A673 (cell line): ENCODE measurements at regions not wholly inside any gene's neighbourhood (a gene's known extent, or its start where the extent isn't known, plus 50 kb on each side); places are given as distances from the start of the nearest gene placed in this dataset.

Experiments used
- BruUV-seq: library from RNA; stranded (reverse); fragments of 400-500 nt; replicated peaks from 2 replicates; lab custom pipeline; 2021; lab: Mats Ljungman, UMichigan
- CTCF ChIA-PET: fragments of 300-600 bp; sonication (Branson Sonifier 250); formaldehyde crosslinking; loops from one replicate; lab custom pipeline; 2022; ENCODE audit warnings: antibody characterized with exemption; lab: Charles Lee
- POLR2A ChIA-PET: fragments of 300-600 bp; sonication (Branson Sonifier 250); formaldehyde crosslinking; loops from one replicate; lab custom pipeline; 2022; ENCODE audit warnings: antibody characterized with exemption; ENCODE audit not compliant: low non-redundant PET; lab: Charles Lee
- DNase-seq: peaks from one replicate; pipeline ENCODE4 v3.0.0-alpha.2; 2015; ENCODE audit warnings: low spot score
- H3K27ac ChIP-seq: fragments of 200-600 bp; sonication (generic); 2 replicates; pipeline ENCODE4 v1.5.1; 2016; ENCODE audit warnings: mixed run types, low read depth, mild to moderate bottlenecking, mixed read lengths, antibody characterized with exemption, low read length; ENCODE audit not compliant: poor library complexity, severe bottlenecking
- H3K27me3 ChIP-seq: fragments of 200-600 bp; sonication (generic); replicated peaks from 2 replicates; pipeline ENCODE4 v1.6.1; 2017; ENCODE audit warnings: mixed run types, low read depth, mild to moderate bottlenecking, mixed read lengths, antibody characterized with exemption, low read length; ENCODE audit not compliant: insufficient read depth, poor library complexity
- H3K36me3 ChIP-seq: fragments of 200-600 bp; sonication (generic); 2 replicates; pipeline ENCODE4 v1.6.1; 2016; ENCODE audit warnings: mixed run types, mild to moderate bottlenecking, mixed read lengths, antibody characterized with exemption, low read length; ENCODE audit not compliant: insufficient read depth, poor library complexity, severe bottlenecking
- H3K4me1 ChIP-seq: fragments of 200-600 bp; sonication (generic); 2 replicates; pipeline ENCODE4 v1.6.1; 2017; ENCODE audit warnings: mixed run types, mild to moderate bottlenecking, mixed read lengths, antibody characterized with exemption, low read length; ENCODE audit not compliant: insufficient read depth, poor library complexity, severe bottlenecking
- H3K4me3 ChIP-seq: fragments of 200-600 bp; sonication (generic); 2 replicates; pipeline ENCODE4 v1.5.1; 2016; ENCODE audit warnings: low read depth, mixed run types, mild to moderate bottlenecking, mixed read lengths, low read length; ENCODE audit not compliant: poor library complexity, severe bottlenecking
- H3K9me3 ChIP-seq: fragments of 200-600 bp; sonication (generic); 2 replicates; pipeline ENCODE4 v1.6.1; 2016; ENCODE audit warnings: mixed run types, low read depth, mild to moderate bottlenecking, mixed read lengths, antibody characterized with exemption, low read length; ENCODE audit not compliant: poor library complexity, severe bottlenecking
- CTCF ChIP-seq: fragments of 300-800, 200-600 bp; sonication (generic); conservative IDR thresholded peaks from 2 replicates; pipeline ENCODE4 v1.5.1; 2017; ENCODE audit warnings: low read depth, mild to moderate bottlenecking, antibody characterized with exemption, low read length, moderate library complexity, mixed read lengths
- EZH2 ChIP-seq: fragments of 200-600 bp; sonication (generic); IDR thresholded peaks from 2 replicates; pipeline ENCODE4 v1.6.1; 2017; ENCODE audit warnings: borderline replicate concordance, low read depth, mild to moderate bottlenecking, mixed read lengths, antibody characterized with exemption, low read length; ENCODE audit not compliant: poor library complexity, severe bottlenecking
- intact Hi-C: fragments of 100-400 bp; cut with micrococcal nuclease; formaldehyde crosslinking; loops from one replicate; pipeline ENCODE4 v1.10.0; 2022; ENCODE audit not compliant: unreplicated experiment

DNA sequence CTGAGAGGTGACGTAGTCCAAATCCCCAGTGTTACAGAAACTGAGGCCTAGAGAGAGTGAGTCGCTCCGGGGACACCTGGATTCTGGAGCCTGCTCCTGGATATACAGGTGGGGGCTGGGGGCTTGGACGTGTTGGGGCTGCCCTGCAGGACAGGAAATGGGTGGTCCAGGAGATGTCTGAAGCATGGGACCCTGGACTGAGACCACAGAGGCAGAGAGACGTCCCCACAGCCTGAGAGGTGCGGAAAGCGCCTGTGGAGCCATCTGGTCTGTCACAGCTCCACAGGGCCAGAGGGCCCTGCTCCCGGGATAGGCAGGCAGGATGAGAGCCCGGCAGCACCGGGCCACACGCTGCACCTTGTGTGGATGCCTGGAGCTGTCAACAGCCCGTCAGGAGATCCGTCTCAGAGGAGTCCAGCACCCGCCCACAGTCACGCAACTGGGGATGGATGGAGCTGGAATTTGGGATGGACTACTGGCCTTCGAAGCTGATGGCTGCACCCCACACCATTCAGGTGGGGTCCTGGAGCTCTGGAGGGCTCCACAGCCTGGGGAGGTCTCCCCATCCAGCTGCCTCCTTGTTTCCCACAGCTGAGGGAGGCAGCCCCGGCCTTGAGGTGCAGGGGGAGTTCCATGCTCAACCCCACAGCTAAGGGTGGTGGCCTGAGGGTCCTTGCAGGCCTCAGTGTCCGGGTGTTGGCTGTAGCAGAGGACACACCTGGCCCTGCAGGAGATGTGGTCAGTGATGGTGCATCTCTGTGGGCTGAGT, 303.0 kb downstream of the NDUFA10 start:
- intact Hi-C loops, result no loop called here
- no peak for DNase-seq

GRCh38 chr2:239721531-239721930, 303.6 kb downstream of the NDUFA10 start:
- H3K4me1 ChIP-seq, result no peaks in the 10 kb centered on the region
- BruUV-seq, result no TSS peak
- H3K9me3 ChIP-seq, result no peaks in the 10 kb centered on the region
- no peaks in the 10 kb centered on the region for H3K27me3 ChIP-seq
- CTCF ChIA-PET, result no interaction called here
- no peaks in the 10 kb centered on the region for H3K36me3 ChIP-seq
- DNase-seq, result no peak
- H3K27ac ChIP-seq, result no peak overlapping the region
- intact Hi-C loops, result no loop called here
- POLR2A ChIA-PET, result interaction anchor here (0.6 kb wide), 1 partner anchor 170 kb away, joined by 3 read pairs; no protein-coding TSS in a partner anchor
- TF ChIP-seq CTCF, result no peak
- TF ChIP-seq EZH2, result no peak
- H3K4me3 ChIP-seq, result no peak overlapping the region

More for the DNA sequence above, 303.0 kb downstream of the NDUFA10 start:
- CTCF ChIA-PET, result no interaction called here
- TF ChIP-seq CTCF (no peak), EZH2 (no peak)
- Histone ChIP-seq H3K4me3 (no peak overlapping the region), H3K4me1 (no peaks in the 10 kb centered on the region), H3K9me3 (no peaks in the 10 kb centered on the region), H3K27ac (no peak overlapping the region), H3K36me3 (no peaks in the 10 kb centered on the region), H3K27me3 (no peaks in the 10 kb centered on the region)
- POLR2A ChIA-PET, result no interaction called here
- no TSS peak for BruUV-seq

DNA sequence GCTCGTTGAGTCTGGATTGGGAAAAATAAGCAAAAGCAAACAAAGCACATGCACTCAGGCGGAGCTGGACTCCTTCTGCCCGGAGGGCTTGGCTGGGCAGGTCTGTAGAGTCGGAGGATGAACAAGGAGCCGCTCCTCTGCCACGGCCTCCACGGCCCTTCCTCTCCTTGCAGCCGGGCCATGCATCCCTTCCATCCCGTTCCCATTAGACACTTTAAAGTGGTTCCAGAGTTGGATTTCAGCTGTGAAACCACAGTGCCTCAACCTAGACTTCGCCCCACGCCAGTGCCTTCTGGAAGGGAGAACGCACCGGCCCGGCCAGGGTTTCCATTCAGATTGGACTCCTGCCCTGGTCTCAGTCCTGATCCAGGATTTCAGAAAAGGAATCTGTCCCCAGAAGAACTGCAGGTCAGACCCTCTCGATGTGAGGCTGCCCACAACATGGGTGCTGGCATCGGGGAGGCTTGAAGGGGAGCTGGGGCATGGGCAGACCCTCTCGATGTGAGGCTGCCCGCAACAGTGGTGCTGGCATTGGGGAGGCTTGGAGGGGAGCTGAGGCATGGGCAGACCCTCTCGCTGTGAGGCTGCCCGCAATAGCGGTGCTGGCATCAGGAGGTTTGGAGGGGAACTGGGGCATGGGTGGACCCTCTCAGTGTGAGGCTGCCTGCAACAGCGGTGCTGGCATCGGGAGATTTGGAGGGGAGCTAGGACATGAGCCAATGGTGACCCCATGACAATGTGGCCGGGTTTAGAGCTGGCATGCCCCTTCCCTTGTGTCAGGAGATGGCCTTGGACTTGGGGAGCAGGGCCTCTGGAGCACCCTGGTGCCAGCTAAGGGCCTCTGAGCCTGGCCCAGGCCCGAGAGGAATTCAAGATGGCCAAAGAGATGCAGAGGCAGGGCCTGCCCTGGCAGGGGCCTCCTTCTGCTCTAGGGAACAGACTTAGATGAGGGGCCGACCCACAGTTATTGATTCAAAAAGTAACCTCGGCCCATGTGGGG, 304.5 kb downstream of the NDUFA10 start:
- Histone ChIP-seq H3K36me3 (no peaks in the 10 kb centered on the region), H3K9me3 (no peaks in the 10 kb centered on the region), H3K4me3 (no peak overlapping the region), H3K27ac (no peak overlapping the region), H3K4me1 (no peaks in the 10 kb centered on the region), H3K27me3 (no peaks in the 10 kb centered on the region)
- CTCF ChIA-PET, result no interaction called here
- peak; percentile 14 for DNase-seq
- intact Hi-C loops, result no loop called here
- BruUV-seq, result no TSS peak
- no peak for TF ChIP-seq EZH2
- TF ChIP-seq CTCF, result no peak
- POLR2A ChIA-PET, result interaction anchor here (0.6 kb wide), 1 partner anchor 169 kb away, joined by 3 read pairs; no protein-coding TSS in a partner anchor
